CD4-positive, alpha-beta T cell treated with Interleukin-15 for 1 hour (primary cell): ENCODE measurements at regions not wholly inside any gene's neighbourhood (a gene's known extent, or its start where the extent isn't known, plus 50 kb on each side); places are given as distances from the start of the nearest gene placed in this dataset.
A peak's percentile ranks its signal among the peaks of the same experiment; 100 is the strongest.
"Not testable (repeated sequence)": the region's sequence is repeated elsewhere in the genome, so short reads cannot be mapped to it uniquely, and the experiment has no call there.

ENCODE experiments used
- DNase-seq: peaks from one replicate; pipeline ENCODE4 v3.0.0-alpha.2; 2020

- DNase-seq: no peak
Measured at GRCh38 chr1:244301595-244302130, 150.0 kb downstream of the ADSS2 start.

GRCh38 chr1:244302876-244303609, 148.7 kb downstream of the ADSS2 start:
- DNase-seq: no peak

GRCh38 chr1:244303610-244303969, 148.1 kb downstream of the ADSS2 start:
- no peak for DNase-seq

- peak; percentile 37 for DNase-seq
Measured at GRCh38 chr1:244304156-244304555, 147.6 kb downstream of the ADSS2 start.

- DNase-seq: no peak
Measured at GRCh38 chr1:244304656-244305055, 147.1 kb downstream of the ADSS2 start.

- DNase-seq: no peak
Measured at GRCh38 chr1:244305776-244306341, 145.8 kb downstream of the ADSS2 start.

GRCh38 chr1:244306544-244306943, 145.2 kb downstream of the ADSS2 start:
- no peak for DNase-seq

- DNase-seq: not testable (repeated sequence)
Measured at GRCh38 chr1:244309191-244309590, 142.5 kb downstream of the ADSS2 start.

GRCh38 chr1:244311784-244312532, 139.8 kb downstream of the ADSS2 start:
- DNase-seq: no peak

- no peak for DNase-seq
Measured at GRCh38 chr1:244313346-244313745, 138.4 kb downstream of the ADSS2 start.

- no peak for DNase-seq
Measured at GRCh38 chr1:244314921-244315559, 136.7 kb downstream of the ADSS2 start.

GRCh38 chr1:244315996-244316395, 135.7 kb downstream of the ADSS2 start:
- no peak for DNase-seq

- DNase-seq: no peak
Measured at GRCh38 chr1:244316407-244316806, 135.3 kb downstream of the ADSS2 start.

GRCh38 chr1:244316986-244317655, 134.6 kb downstream of the ADSS2 start:
- no peak for DNase-seq

GRCh38 chr1:244318078-244318477, 133.6 kb downstream of the ADSS2 start:
- DNase-seq: no peak

- no peak for DNase-seq
Measured at GRCh38 chr1:244318512-244318911, 133.2 kb downstream of the ADSS2 start.

- peak; percentile 64 for DNase-seq
Measured at GRCh38 chr1:244319283-244320132, 132.2 kb downstream of the ADSS2 start.

- no peak for DNase-seq
Measured at GRCh38 chr1:244322181-244322580, 129.5 kb downstream of the ADSS2 start.

- peak; percentile 46 for DNase-seq
Measured at GRCh38 chr1:244322791-244323521, 128.8 kb downstream of the ADSS2 start.

GRCh38 chr1:244324176-244324883, 127.4 kb downstream of the ADSS2 start:
- no peak for DNase-seq
